ENCODE measurements at regions not wholly inside any gene's neighbourhood (a gene's known extent, or its start where the extent isn't known, plus 50 kb on each side); places are given as distances from the start of the nearest gene placed in this dataset.

- H3K4me3 ChIP-seq (ENCODE audit: low read depth, low read length), result no peak overlapping the region
- H3K36me3 ChIP-seq, result no peaks in the 10 kb centered on the region
- TF ChIP-seq, protein P1, sequence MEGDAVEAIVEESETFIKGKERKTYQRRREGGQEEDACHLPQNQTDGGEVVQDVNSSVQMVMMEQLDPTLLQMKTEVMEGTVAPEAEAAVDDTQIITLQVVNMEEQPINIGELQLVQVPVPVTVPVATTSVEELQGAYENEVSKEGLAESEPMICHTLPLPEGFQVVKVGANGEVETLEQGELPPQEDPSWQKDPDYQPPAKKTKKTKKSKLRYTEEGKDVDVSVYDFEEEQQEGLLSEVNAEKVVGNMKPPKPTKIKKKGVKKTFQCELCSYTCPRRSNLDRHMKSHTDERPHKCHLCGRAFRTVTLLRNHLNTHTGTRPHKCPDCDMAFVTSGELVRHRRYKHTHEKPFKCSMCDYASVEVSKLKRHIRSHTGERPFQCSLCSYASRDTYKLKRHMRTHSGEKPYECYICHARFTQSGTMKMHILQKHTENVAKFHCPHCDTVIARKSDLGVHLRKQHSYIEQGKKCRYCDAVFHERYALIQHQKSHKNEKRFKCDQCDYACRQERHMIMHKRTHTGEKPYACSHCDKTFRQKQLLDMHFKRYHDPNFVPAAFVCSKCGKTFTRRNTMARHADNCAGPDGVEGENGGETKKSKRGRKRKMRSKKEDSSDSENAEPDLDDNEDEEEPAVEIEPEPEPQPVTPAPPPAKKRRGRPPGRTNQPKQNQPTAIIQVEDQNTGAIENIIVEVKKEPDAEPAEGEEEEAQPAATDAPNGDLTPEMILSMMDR (IDR thresholded peaks at IDR 0.05; ENCODE audit: low read depth, low read length), result no peak
- no peaks in the 10 kb centered on the region for H3K27me3 ChIP-seq (ENCODE audit: insufficient read depth, low read depth, severe bottlenecking)
- no peak for DNase-seq
- no peak overlapping the region for H3K27ac ChIP-seq
- no peaks in the 10 kb centered on the region for H3K9me3 ChIP-seq (ENCODE audit: severe bottlenecking)
Measured at GRCh38 chr3:124605781-124606579, 124.3 kb upstream of the UMPS start.

DNA sequence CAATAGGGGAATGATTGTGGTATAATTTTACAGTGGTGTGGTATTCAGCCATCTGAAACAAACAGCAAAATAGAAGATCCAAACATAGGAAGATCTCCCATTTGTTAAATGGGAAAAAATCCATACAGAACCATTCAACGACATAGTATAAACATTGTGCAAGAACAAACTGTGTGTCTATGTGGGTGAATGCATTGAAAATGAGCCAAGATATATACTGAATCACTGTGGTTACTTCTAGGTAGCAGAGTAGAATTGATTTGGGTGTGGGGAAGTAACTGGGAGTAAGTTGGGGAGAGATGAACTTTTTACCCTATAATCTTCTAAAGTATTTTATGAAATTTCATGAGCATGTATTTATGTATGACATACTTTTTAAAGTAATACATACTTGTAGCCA is 123.1 kb upstream of the UMPS start:
- DNase-seq, result no peak
- Histone ChIP-seq H3K9me3 (ENCODE audit: severe bottlenecking) (no peaks in the 10 kb centered on the region), H3K27me3 (ENCODE audit: insufficient read depth, low read depth, severe bottlenecking) (no peaks in the 10 kb centered on the region), H3K36me3 (no peaks in the 10 kb centered on the region), H3K27ac (no peak overlapping the region), H3K4me3 (ENCODE audit: low read depth, low read length) (no peak overlapping the region)
- TF ChIP-seq, protein P1 (IDR thresholded peaks at IDR 0.05; ENCODE audit: low read depth, low read length), result no peak

- Histone ChIP-seq H3K4me3 (ENCODE audit: low read depth, low read length) (no peak overlapping the region), H3K27me3 (ENCODE audit: insufficient read depth, low read depth, severe bottlenecking) (no peaks in the 10 kb centered on the region), H3K27ac (no peak overlapping the region), H3K9me3 (ENCODE audit: severe bottlenecking) (no peaks in the 10 kb centered on the region), H3K36me3 (no peaks in the 10 kb centered on the region)
- TF ChIP-seq, protein P1 (IDR thresholded peaks at IDR 0.05; ENCODE audit: low read depth, low read length), result no peak
- no peak for DNase-seq
Measured at GRCh38 chr3:124609402-124609801, 120.8 kb upstream of the UMPS start.

GRCh38 chr3:124610130-124610529 is 120.1 kb upstream of the UMPS start:
- H3K27me3 ChIP-seq (ENCODE audit: insufficient read depth, low read depth, severe bottlenecking), result no peaks in the 10 kb centered on the region
- TF ChIP-seq, protein P1 (IDR thresholded peaks at IDR 0.05; ENCODE audit: low read depth, low read length), result no peak
- H3K4me3 ChIP-seq (ENCODE audit: low read depth, low read length), result no peak overlapping the region

DNA sequence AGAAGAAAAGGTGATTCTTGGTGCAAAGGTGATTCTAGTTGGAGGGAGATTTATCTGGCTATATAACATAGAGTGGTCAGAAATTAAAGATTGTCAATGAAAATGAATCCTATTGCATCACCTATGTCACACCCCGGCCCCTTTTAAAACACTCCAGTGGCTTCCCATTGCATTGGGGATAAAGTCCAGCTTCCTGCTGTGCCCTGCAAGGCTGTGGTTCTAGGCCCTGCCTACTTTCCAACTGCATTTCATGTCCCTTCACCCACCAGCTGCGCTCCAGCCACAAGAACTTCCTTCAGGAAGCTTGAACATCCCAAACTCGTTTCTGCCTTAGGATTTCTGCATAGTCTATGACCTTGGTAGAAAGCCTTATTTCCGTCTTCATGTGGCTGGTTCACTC is 118.7 kb upstream of the UMPS start:
- no peaks in the 10 kb centered on the region for H3K36me3 ChIP-seq
- no peaks in the 10 kb centered on the region for H3K9me3 ChIP-seq (ENCODE audit: severe bottlenecking)
- TF ChIP-seq, protein P1 (IDR thresholded peaks at IDR 0.05; ENCODE audit: low read depth, low read length), result no peak
- H3K27ac ChIP-seq, result no peak overlapping the region
- DNase-seq, result no peak
- no peaks in the 10 kb centered on the region for H3K27me3 ChIP-seq (ENCODE audit: insufficient read depth, low read depth, severe bottlenecking)
- H3K4me3 ChIP-seq (ENCODE audit: low read depth, low read length), result no peak overlapping the region

More at GRCh38 chr3:124610130-124610529, 120.1 kb upstream of the UMPS start:
- no peaks in the 10 kb centered on the region for H3K36me3 ChIP-seq
- no peaks in the 10 kb centered on the region for H3K9me3 ChIP-seq (ENCODE audit: severe bottlenecking)
- DNase-seq, result no peak
- H3K27ac ChIP-seq, result no peak overlapping the region
